ENCODE measurements at regions not wholly inside any gene's neighbourhood (a gene's known extent, or its start where the extent isn't known, plus 50 kb on each side); places are given as distances from the start of the nearest gene placed in this dataset.

- no peak for TF ChIP-seq CTCF (IDR thresholded peaks at IDR 0.05)
- no peak for TF ChIP-seq EP300 (IDR thresholded peaks at IDR 0.05; ENCODE audit: low read depth)
- TF ChIP-seq POLR2A (IDR thresholded peaks at IDR 0.05): no peak
These were observed 95.2 kb upstream of the FOXG1 start for GRCh38 chr14:28671425-28671824.
